Peyer's patch (tissue), 4 donors: ENCODE measurements at regions not wholly inside any gene's neighbourhood (a gene's known extent, or its start where the extent isn't known, plus 50 kb on each side); places are given as distances from the start of the nearest gene placed in this dataset.

ENCODE experiments used
- CTCF ChIP-seq, 6 experiments: fragments of 450-650 bp in 4 of 6; fragments of 200-600 bp in 2 of 6; sonication (generic) in 1 of 6; IDR thresholded peaks; one replicate each; pipeline ENCODE4 v1.5.1; 2017 to 2019; ENCODE audit warnings: antibody characterized with exemption in 6 of 6, mild to moderate bottlenecking in 3 of 6, moderate library complexity in 1 of 6
- POLR2A ChIP-seq, 2 donors: fragments of 450-650 bp; IDR thresholded peaks; one replicate each; pipeline ENCODE4 v1.5.1; 2017; ENCODE audit warnings: antibody characterized with exemption in 2 of 2, mild to moderate bottlenecking in 2 of 2, moderate library complexity in 2 of 2

GRCh38 chr15:94875550-94875949, 644.2 kb downstream of the MCTP2 start:
- no peak for TF ChIP-seq CTCF (IDR thresholded peaks at IDR 0.05)
- TF ChIP-seq POLR2A (IDR thresholded peaks at IDR 0.05) = no peak
